OCI-LY1 (cell line): ENCODE measurements at regions not wholly inside any gene's neighbourhood (a gene's known extent, or its start where the extent isn't known, plus 50 kb on each side); places are given as distances from the start of the nearest gene placed in this dataset.
"Not testable (repeated sequence)": the region's sequence is repeated elsewhere in the genome, so short reads cannot be mapped to it uniquely, and the experiment has no call there.

Experiments used
- H2AFZ ChIP-seq: fragments of 200-600 bp; sonication (generic), shearing (Covaris generic); 2 replicates; pipeline ENCODE4 v1.6.0; 2014; ENCODE audit warnings: antibody characterized with exemption, mild to moderate bottlenecking, low read length
- H3F3A ChIP-seq: fragments of 200-600 bp; sonication (generic), shearing (Covaris generic); 2 replicates; pipeline ENCODE4 v1.6.0; 2014; ENCODE audit warnings: mild to moderate bottlenecking, antibody characterized with exemption, low read length, moderate library complexity; ENCODE audit not compliant: insufficient read depth
- H3K27ac ChIP-seq: fragments of 200-600 bp; sonication (generic); 2 replicates; pipeline ENCODE4 v1.5.1; 2014; ENCODE audit warnings: low read length, mixed run types, mild to moderate bottlenecking, low read depth; ENCODE audit not compliant: poor library complexity, severe bottlenecking
- H3K27me3 ChIP-seq: fragments of 200-600 bp; sonication (generic); 2 replicates; pipeline ENCODE4 v1.6.0; 2014; ENCODE audit warnings: antibody characterized with exemption, mild to moderate bottlenecking, low read length, moderate library complexity; ENCODE audit not compliant: insufficient read depth
- H3K36me3 ChIP-seq: fragments of 200-600 bp; sonication (generic); 2 replicates; pipeline ENCODE4 v1.6.1; 2014; ENCODE audit warnings: mild to moderate bottlenecking, antibody characterized with exemption, low read length, moderate library complexity, mixed read lengths; ENCODE audit not compliant: insufficient read depth
- H3K4me1 ChIP-seq: fragments of 200-600 bp; sonication (generic); 2 replicates; pipeline ENCODE4 v1.5.1; 2014; ENCODE audit warnings: mild to moderate bottlenecking, low read length, moderate library complexity; ENCODE audit not compliant: insufficient read depth, severe bottlenecking
- H3K4me2 ChIP-seq: fragments of 200-600 bp; sonication (generic), shearing (Covaris generic); 2 replicates; pipeline ENCODE4 v1.6.1; 2014; ENCODE audit warnings: low read length
- H3K4me3 ChIP-seq: fragments of 200-600 bp; sonication (generic); 2 replicates; pipeline ENCODE4 v1.5.1; 2014; ENCODE audit warnings: low read length, low read depth, mild to moderate bottlenecking, mixed read lengths; ENCODE audit not compliant: poor library complexity, severe bottlenecking
- H3K79me2 ChIP-seq: fragments of 200-600 bp; shearing (Covaris generic); 2 replicates; pipeline ENCODE4 v1.6.1; 2016; ENCODE audit warnings: mixed run types, low read length, mixed read lengths; ENCODE audit not compliant: insufficient read depth
- H3K9ac ChIP-seq: fragments of 200-600 bp; sonication (generic), shearing (Covaris generic); 2 replicates; pipeline ENCODE4 v1.6.1; 2014; ENCODE audit warnings: mild to moderate bottlenecking, low read length, mixed read lengths
- H3K9me2 ChIP-seq: fragments of 200-600 bp; sonication (generic), shearing (Covaris generic); 2 replicates; pipeline ENCODE4 v1.6.1; 2014; ENCODE audit warnings: low read depth, mild to moderate bottlenecking, low read length, mixed read lengths
- H3K9me3 ChIP-seq: fragments of 200-600 bp; shearing (Covaris generic); 2 replicates; pipeline ENCODE4 v1.6.1; 2014; ENCODE audit warnings: low read length, mixed read lengths
- H4K20me1 ChIP-seq: fragments of 200-600 bp; sonication (generic), shearing (Covaris generic); 2 replicates; pipeline ENCODE4 v1.6.0; 2016; ENCODE audit warnings: mild to moderate bottlenecking, low read length; ENCODE audit not compliant: insufficient read depth

DNA sequence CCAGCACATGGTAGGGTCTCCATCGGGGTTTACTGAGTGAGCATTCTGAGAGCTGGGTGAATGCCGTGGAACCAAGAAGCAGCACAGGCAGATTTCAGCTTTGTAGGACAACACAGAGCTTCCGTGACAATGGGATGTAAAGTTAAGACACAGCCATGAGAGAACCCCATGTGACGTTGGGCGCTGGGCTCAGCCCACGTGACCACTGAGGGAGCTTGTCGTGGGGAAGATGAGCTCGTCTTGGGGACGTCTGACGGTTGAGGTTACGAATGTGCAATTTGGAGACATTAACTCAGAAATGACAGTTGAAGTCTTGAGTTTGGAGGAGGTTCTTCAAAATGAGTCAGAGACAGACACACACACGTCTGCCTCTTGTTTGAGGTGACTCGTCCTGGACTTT lies 51.5 kb upstream of the MUC20 start:
- not testable (repeated sequence) for H3K27me3 ChIP-seq, H3K9me2 ChIP-seq, H3F3A ChIP-seq, H3K4me2 ChIP-seq, H3K79me2 ChIP-seq, H3K4me1 ChIP-seq, H3K9ac ChIP-seq, H3K4me3 ChIP-seq, H3K9me3 ChIP-seq, H3K27ac ChIP-seq, H4K20me1 ChIP-seq, H2AFZ ChIP-seq
- H3K36me3 ChIP-seq: peaks cover 30% of the 10 kb centered on the region

DNA sequence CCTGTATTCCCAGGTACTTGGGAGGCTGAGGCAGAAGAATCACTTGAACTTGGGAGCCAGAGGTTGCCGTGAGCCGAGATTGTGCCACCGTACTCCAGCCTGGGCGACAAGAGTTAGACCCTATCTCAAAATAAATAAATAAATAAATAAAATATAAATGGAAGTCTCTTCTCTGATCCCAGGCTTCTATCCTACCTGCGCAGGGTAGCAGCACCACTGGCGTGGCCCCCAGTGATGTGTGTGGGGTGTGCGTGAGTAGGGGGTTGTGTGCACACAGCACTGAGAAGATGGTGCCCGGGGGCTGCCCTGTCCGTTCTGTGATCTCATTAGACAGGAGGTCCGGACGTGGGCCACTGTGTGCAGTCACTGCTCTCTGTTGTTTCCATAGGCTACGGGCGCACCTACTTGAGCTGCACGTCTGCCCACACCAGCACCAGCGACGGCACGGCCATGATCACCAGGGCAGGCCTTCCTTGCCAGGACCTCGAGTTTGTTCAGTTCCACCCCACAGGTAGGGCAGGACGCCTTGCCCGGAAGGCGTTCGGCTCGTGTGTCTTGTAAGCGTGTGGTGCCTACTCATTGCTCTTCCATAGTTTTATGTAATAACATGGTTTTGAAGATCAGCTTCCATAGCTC lies 52.5 kb upstream of the MUC20 start:
- not testable (repeated sequence) for H3K9me2 ChIP-seq, H3K9me3 ChIP-seq, H3K27me3 ChIP-seq, H3K9ac ChIP-seq, H3K27ac ChIP-seq, H2AFZ ChIP-seq, H3F3A ChIP-seq, H3K4me3 ChIP-seq, H3K4me2 ChIP-seq, H3K4me1 ChIP-seq, H4K20me1 ChIP-seq, H3K79me2 ChIP-seq
- H3K36me3 ChIP-seq: peaks cover 28% of the 10 kb centered on the region

DNA sequence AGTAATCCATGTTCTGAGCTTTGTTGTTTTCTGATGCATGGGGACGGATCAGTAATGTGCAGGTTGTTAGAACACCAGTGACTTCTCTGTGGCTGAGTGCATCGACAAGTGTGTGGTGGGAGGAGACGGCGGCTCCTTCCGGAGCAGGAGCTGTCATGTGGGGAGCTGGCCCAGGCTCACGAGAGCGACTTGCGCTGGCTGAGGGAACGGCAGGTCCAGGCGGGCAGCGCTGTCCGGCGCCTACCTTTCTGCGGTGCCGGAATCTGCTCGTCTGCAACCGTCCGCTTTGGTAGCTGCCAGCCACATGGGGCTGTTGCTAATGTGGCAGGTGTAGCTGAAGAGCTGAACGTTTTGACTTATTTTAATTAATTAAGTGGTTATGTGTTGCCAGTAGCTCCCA lies 55.5 kb upstream of the MUC20 start:
- H3K4me1 ChIP-seq, H3K4me2 ChIP-seq, H3K4me3 ChIP-seq, H3K27me3 ChIP-seq, H3K9ac ChIP-seq, H3F3A ChIP-seq, H3K9me2 ChIP-seq, H2AFZ ChIP-seq, H3K9me3 ChIP-seq, H4K20me1 ChIP-seq, H3K79me2 ChIP-seq, H3K27ac ChIP-seq: not testable (repeated sequence)
- H3K36me3 ChIP-seq: peaks cover 19% of the 10 kb centered on the region

DNA sequence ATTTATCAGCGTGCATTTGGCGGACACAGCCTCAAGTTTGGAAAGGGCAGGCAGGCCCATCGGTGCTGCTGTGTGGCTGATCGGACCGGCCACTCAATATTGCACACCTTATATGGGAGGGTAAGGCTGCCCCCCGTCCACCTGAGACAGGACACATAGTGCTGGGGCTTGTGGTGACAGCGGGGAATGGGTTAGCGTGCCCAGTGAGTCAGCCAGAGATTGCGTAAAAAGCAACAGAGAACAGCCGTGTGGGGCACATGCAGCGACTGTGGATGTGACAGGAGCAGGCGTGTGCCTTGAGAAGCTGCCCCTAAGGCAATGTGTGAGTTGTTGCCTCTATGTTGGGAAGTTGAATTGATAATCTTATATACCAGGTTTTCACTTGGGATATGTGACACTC lies 56.6 kb upstream of the MUC20 start:
- not testable (repeated sequence) for H3K9me2 ChIP-seq, H3K9ac ChIP-seq, H3K4me1 ChIP-seq, H2AFZ ChIP-seq, H3K9me3 ChIP-seq, H3K79me2 ChIP-seq, H3K27ac ChIP-seq, H3F3A ChIP-seq, H3K4me3 ChIP-seq, H3K27me3 ChIP-seq, H4K20me1 ChIP-seq, H3K4me2 ChIP-seq
- peaks cover 15% of the 10 kb centered on the region for H3K36me3 ChIP-seq

DNA sequence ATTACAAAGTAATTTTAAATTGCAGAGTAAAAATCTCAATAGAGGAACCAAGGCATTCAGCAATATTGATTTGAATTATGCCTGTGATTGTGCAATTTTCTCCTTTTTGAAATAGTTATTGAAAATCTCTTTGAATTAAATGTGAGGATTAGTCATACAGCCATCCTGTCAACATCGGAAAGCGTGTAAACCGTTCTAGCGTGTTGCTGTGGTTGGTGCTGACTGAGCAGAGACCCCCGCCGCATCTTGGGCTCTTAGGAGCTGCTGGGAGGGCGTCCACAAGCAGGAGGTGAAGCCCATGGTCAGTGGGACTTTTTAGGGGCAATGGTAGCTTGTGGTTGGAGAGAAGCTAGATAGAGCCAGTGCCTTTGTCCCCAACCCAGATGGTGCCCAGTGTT lies 61.6 kb upstream of the MUC20 start:
- H3K36me3 ChIP-seq, H3K27me3 ChIP-seq, H4K20me1 ChIP-seq, H3K9ac ChIP-seq, H3F3A ChIP-seq, H2AFZ ChIP-seq, H3K9me2 ChIP-seq, H3K9me3 ChIP-seq, H3K79me2 ChIP-seq, H3K4me1 ChIP-seq, H3K27ac ChIP-seq: not testable (repeated sequence)
- Histone ChIP-seq H3K4me2 (peak overlapping the region; percentile 90), H3K4me3 (peak overlapping the region; percentile 75)

DNA sequence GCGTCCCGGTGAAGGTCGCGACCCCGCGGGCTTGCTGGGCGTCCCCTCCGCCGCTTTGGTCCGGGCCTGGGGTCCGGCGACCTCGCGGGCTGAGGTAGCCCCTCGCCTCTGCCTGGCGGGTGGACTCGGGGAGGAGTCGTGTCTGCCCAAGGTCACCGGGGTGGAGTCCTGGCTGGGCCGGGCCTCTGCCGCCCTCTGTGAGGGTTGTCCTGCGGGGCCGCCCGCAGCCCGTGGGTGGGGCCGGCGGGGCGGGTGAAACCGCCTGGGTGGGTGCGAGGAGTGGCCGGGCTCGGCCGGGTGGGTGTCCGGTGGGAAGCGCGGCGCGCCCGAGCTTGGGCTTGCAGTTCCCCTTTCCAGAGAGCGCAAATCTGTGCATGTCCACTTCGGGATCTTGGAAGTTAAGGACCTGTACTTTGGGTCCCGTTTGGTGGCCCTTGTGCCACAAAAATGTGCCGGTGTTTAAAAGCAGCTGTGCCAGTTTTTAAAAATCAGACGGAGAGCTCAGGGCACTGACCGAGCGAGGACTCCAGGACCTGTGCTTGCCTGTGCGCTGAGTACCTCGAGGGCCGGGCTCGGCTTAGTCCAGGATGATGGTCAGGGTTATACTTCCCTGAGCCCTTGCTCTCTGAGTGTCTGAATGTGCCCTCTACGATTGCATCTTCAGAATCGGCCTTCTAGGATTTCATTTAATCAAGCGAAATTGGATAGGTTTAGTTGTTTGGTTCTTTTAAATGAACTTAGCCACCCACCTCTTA lies 62.2 kb upstream of the MUC20 start:
- Histone ChIP-seq H3K4me3 (peak overlapping the region; percentile 75), H3K9ac (peak overlapping the region; percentile 89; the same call in 1 of the 2 replicates)

DNA sequence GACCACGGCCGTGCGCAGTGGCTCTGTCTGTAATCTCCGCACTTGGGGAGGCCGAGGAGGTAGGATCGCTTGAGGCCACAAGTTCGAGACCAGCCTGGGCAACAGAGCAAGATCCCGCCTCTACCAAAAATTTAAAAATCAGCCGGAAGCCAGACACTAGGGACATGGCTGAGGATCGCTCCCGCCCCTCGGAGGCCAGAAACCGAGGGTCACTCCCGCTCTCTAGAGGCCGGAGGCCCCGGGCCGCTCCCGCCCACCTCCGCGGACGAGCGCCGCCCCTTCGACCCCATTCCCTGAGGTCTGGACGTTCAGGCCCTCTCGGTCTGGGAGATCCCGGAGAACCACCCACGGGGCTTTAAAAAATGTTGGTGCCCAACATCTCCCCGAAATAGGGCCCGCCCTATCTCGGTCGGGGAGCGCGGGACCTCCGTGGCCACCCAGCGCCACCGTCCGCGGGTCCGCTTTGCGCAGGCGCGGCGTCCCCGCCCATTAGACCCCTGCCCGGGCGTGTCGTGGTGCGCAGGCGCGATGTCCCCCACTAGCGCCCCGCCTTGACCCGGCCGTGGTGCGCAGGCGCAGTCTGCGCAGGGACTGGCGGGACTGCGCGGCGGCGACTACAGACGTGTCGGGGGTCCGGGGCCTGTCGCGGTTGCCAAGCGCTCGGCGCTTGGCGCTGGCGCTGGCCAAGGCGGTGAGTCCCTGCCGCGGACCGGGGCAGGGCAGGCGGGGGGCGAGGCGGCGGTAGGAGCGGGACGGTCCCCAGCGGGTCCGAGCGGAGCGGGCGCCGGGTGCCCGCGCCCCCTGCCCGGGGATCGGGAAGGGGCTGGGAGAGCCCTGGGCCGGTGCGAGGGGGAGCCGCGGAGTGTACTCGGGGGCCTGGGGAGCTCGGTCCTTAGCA lies 63.1 kb upstream of the MUC20 start:
- not testable (repeated sequence) for H3K27me3 ChIP-seq, H3F3A ChIP-seq, H3K27ac ChIP-seq, H2AFZ ChIP-seq, H3K36me3 ChIP-seq, H3K9me2 ChIP-seq, H4K20me1 ChIP-seq, H3K79me2 ChIP-seq, H3K4me1 ChIP-seq, H3K9me3 ChIP-seq
- Histone ChIP-seq H3K4me3 (peak overlapping the region; percentile 75), H3K4me2 (peak overlapping the region; percentile 90), H3K9ac (peak overlapping the region; percentile 89)

More for the DNA sequence above, 62.2 kb upstream of the MUC20 start:
- not testable (repeated sequence) for H3K9me3 ChIP-seq, H4K20me1 ChIP-seq, H3K4me1 ChIP-seq, H3K9me2 ChIP-seq, H3K36me3 ChIP-seq, H3K79me2 ChIP-seq, H3F3A ChIP-seq, H3K27me3 ChIP-seq, H3K27ac ChIP-seq, H2AFZ ChIP-seq
- H3K4me2 ChIP-seq: peak overlapping the region; percentile 90
